Activated B cell treated with CpG ODN at 0.5 μM for 24 hours (primary cell): ENCODE measurements at regions not wholly inside any gene's neighbourhood (a gene's known extent, or its start where the extent isn't known, plus 50 kb on each side); places are given as distances from the start of the nearest gene placed in this dataset.

Source experiments
- ATAC-seq: fragments of 200-7000 bp; cut with Tn5 transposase; one replicate; pipeline ENCODE4 v1.10.0; 2021; ENCODE audit warnings: low read depth, mild to moderate bottlenecking, moderate library complexity
- CTCF ChIA-PET: fragments of 350-600 bp; sonication (Branson Sonifier 250); formaldehyde crosslinking; loops from one replicate; lab custom pipeline; 2021; ENCODE audit warnings: antibody characterized with exemption; lab: Charles Lee
- POLR2A ChIA-PET: fragments of 350-600 bp; sonication (Branson Sonifier 250); formaldehyde crosslinking; loops from one replicate; lab custom pipeline; 2021; ENCODE audit warnings: antibody characterized with exemption; lab: Charles Lee
- DNase-seq: peaks from one replicate; pipeline ENCODE4 v3.0.0; 2022
- H3K27ac Mint-ChIP-seq: one replicate; pipeline ENCODE4 v1.8.0; 2020; ENCODE audit warnings: mixed read lengths
- H3K27me3 Mint-ChIP-seq: one replicate; pipeline ENCODE4 v1.8.0; 2021; ENCODE audit warnings: mixed read lengths
- H3K36me3 Mint-ChIP-seq: one replicate; pipeline ENCODE4 v1.8.0; 2021; ENCODE audit warnings: low read depth, mixed read lengths
- H3K4me1 Mint-ChIP-seq: one replicate; pipeline ENCODE4 v1.8.0; 2021; ENCODE audit warnings: mixed read lengths
- H3K4me3 Mint-ChIP-seq: one replicate; pipeline ENCODE4 v1.8.0; 2020; ENCODE audit warnings: mild to moderate bottlenecking, mixed read lengths
- H3K9me3 Mint-ChIP-seq: one replicate; pipeline ENCODE4 v1.8.0; 2020; ENCODE audit warnings: mixed read lengths
- intact Hi-C: fragments of 100-400 bp; cut with micrococcal nuclease; formaldehyde crosslinking; loops from one replicate; pipeline ENCODE4 v1.15.1; 2024
- TF ChIP-seq, protein P1 (sequence below): fragments of 200-600 bp; IDR thresholded peaks from one replicate; pipeline ENCODE4 v1.8.0; 2022; ENCODE audit warnings: antibody characterized with exemption, mild to moderate bottlenecking

- no peak for ATAC-seq
- no peaks in the 10 kb centered on the region for H3K9me3 Mint-ChIP-seq
- CTCF ChIA-PET, result no interaction called here
Measured at GRCh38 chr2:107543793-107544192, 282.9 kb upstream of the RGPD4 start.

GRCh38 chr2:107545066-107545465 lies 281.6 kb upstream of the RGPD4 start:
- ATAC-seq, result no peak
- Mint-ChIP-seq H3K9me3 (no peaks in the 10 kb centered on the region), H3K4me3 (no peak overlapping the region), H3K36me3 (no peaks in the 10 kb centered on the region), H3K4me1 (no peaks in the 10 kb centered on the region), H3K27ac (no peak overlapping the region), H3K27me3 (no peaks in the 10 kb centered on the region)
- ChIA-PET CTCF (no interaction called here), POLR2A (no interaction called here)
- TF ChIP-seq, protein P1, sequence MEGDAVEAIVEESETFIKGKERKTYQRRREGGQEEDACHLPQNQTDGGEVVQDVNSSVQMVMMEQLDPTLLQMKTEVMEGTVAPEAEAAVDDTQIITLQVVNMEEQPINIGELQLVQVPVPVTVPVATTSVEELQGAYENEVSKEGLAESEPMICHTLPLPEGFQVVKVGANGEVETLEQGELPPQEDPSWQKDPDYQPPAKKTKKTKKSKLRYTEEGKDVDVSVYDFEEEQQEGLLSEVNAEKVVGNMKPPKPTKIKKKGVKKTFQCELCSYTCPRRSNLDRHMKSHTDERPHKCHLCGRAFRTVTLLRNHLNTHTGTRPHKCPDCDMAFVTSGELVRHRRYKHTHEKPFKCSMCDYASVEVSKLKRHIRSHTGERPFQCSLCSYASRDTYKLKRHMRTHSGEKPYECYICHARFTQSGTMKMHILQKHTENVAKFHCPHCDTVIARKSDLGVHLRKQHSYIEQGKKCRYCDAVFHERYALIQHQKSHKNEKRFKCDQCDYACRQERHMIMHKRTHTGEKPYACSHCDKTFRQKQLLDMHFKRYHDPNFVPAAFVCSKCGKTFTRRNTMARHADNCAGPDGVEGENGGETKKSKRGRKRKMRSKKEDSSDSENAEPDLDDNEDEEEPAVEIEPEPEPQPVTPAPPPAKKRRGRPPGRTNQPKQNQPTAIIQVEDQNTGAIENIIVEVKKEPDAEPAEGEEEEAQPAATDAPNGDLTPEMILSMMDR, result no peak
- no peak for DNase-seq
- intact Hi-C loops, result no loop called here

More at GRCh38 chr2:107543793-107544192, 282.9 kb upstream of the RGPD4 start:
- Mint-ChIP-seq H3K4me3 (no peak overlapping the region), H3K27me3 (no peaks in the 10 kb centered on the region), H3K27ac (no peak overlapping the region), H3K36me3 (no peaks in the 10 kb centered on the region), H3K4me1 (no peaks in the 10 kb centered on the region)
- TF ChIP-seq, protein P1, result no peak
- DNase-seq, result no peak
- POLR2A ChIA-PET, result no interaction called here
- intact Hi-C loops, result no loop called here

DNA sequence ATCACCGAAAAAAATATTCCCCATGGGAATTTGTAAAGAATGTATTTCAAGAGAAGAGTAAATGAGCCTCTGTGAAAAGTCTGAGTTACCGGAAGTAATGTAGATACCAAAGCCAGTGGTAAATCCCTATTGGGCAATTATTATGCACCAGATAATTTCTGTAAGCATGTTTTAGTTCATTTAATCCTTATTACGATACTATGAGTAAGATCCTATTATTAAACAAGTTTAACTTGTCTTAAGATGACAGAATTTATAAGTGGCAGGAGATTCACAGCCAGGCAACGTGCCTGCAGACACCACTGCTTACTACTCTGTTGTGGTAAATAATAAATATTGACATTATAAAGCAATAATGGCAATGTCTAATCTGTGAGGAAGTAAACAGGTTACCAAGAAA lies 280.8 kb upstream of the RGPD4 start:
- peaks cover 2% of the 10 kb centered on the region for H3K9me3 Mint-ChIP-seq
- DNase-seq (no peak), ATAC-seq (no peak)
- H3K4me1 Mint-ChIP-seq, result no peaks in the 10 kb centered on the region
- H3K4me3 Mint-ChIP-seq, result no peak overlapping the region
- no peaks in the 10 kb centered on the region for H3K36me3 Mint-ChIP-seq
- ChIA-PET CTCF (no interaction called here), POLR2A (no interaction called here)
- H3K27ac Mint-ChIP-seq, result no peak overlapping the region
- TF ChIP-seq, protein P1, result no peak
- no peaks in the 10 kb centered on the region for H3K27me3 Mint-ChIP-seq
- intact Hi-C loops, result no loop called here

- H3K36me3 Mint-ChIP-seq, result no peaks in the 10 kb centered on the region
- H3K4me3 Mint-ChIP-seq, result no peak overlapping the region
- DNase-seq, result no peak
- no peak for ATAC-seq
- no peak overlapping the region for H3K27ac Mint-ChIP-seq
- H3K9me3 Mint-ChIP-seq, result peaks cover 2% of the 10 kb centered on the region
- CTCF ChIA-PET, result no interaction called here
- H3K27me3 Mint-ChIP-seq, result no peaks in the 10 kb centered on the region
- TF ChIP-seq, protein P1, result no peak
- POLR2A ChIA-PET, result no interaction called here
- intact Hi-C loops, result no loop called here
- no peaks in the 10 kb centered on the region for H3K4me1 Mint-ChIP-seq
Measured at GRCh38 chr2:107548216-107548615, 278.5 kb upstream of the RGPD4 start.

- no peaks in the 10 kb centered on the region for H3K27me3 Mint-ChIP-seq
- intact Hi-C loops, result no loop called here
- CTCF ChIA-PET, result no interaction called here
- no peaks in the 10 kb centered on the region for H3K4me1 Mint-ChIP-seq
- TF ChIP-seq, protein P1, result no peak
- no peak overlapping the region for H3K27ac Mint-ChIP-seq
- ATAC-seq, result no peak
- no peaks in the 10 kb centered on the region for H3K36me3 Mint-ChIP-seq
- DNase-seq, result no peak
- POLR2A ChIA-PET, result no interaction called here
- peaks cover 13% of the 10 kb centered on the region for H3K9me3 Mint-ChIP-seq
- no peak overlapping the region for H3K4me3 Mint-ChIP-seq
Measured at GRCh38 chr2:107553046-107553445, 273.6 kb upstream of the RGPD4 start.
